Activated CD4-positive, alpha-beta T cell treated with anti-CD3 and anti-CD28 coated beads, Interleukin-2, Interleukin-6, amounts not matched to agents 100 ng/mL and 50 ng/mL, durations not matched to agents 16 hours and 8 hours (primary cell): ENCODE measurements at regions not wholly inside any gene's neighbourhood (a gene's known extent, or its start where the extent isn't known, plus 50 kb on each side); places are given as distances from the start of the nearest gene placed in this dataset.
"Not testable (repeated sequence)": the region's sequence is repeated elsewhere in the genome, so short reads cannot be mapped to it uniquely, and the experiment has no call there.

ENCODE experiments used
- DNase-seq: peaks from one replicate; pipeline ENCODE4 v3.0.0-alpha.2; 2020

DNA sequence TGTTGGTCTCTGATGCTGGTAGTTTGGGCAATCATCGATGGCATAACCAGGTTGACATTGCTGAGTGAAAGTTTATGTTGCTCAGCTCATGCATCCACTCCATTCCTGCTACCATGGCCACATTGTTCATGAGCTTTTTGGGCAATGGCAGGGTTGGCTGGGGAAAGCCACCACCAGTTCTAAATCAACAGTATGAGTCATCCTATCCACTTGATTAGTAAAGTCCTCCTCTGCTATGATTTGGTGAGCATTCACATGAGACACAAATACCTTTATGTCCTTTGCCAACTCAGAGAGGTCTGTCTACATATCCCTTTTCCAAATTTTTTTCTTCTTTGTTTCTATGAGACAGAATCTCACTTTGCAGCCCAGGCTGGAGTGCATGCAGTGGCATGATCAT, 129.7 kb upstream of the FBN2 start:
- no peak for DNase-seq

DNA sequence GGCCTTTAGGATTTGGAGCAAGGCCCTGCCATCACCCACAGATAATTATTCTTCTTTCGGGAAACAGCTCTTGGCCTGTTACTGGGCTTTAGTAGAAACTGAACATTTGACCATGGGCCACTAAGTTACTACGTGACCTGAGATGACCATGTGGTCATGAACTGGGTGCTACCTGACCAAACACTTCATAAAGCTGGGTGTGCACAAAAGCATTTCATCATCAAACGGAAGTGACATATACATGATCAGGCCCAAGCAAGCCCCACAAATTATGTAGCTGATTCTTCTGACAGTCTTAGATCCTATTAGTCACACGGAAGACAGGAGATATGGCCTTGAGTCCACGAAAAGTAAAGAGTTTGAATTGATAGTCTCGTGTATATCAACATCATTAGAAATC, 130.9 kb upstream of the FBN2 start:
- DNase-seq: no peak

GRCh38 chr5:128669803-128670202, 131.8 kb upstream of the FBN2 start:
- peak; percentile 1 for DNase-seq

GRCh38 chr5:128671943-128672342, 133.9 kb upstream of the FBN2 start:
- DNase-seq: no peak

DNA sequence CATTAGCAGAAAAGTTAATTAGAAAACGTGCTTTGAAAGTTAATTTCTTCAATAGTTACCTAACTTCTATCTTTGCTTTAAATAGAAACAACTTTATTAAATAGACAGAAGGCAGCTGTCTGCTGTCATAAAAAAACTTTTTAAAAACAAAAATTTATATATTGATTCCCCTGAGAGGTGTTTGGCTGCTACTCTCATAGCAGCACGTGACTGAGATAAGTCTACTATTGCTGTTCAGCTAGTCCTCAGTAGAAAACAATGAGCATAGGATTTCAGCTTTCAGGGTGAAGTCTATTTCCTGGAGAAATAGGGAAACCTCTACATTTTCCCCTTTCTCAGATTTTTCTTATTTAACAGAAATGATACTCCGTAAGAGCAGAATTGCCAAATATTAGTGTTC, 135.0 kb upstream of the FBN2 start:
- DNase-seq: no peak

- DNase-seq: no peak
Observed at GRCh38 chr5:128673411-128673957, 135.4 kb upstream of the FBN2 start.

DNA sequence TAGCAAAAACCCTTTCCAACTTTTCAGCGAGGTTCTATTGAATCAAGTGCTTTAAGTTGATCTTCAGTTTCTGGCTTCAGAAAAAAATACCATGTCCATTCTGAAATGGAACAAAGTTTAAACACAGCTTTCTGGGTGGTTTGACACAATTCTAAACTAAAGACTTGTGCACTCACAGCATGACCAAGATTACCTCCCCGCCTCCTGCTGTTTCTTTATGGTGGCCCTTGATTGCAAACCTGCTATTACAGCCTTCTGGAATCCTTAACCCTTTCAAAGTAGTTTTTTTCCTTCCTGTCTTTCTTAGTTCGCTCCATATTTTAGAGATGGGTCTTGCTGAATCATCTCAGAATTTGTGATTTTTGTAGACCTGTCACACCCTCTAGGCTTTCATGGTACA, 135.9 kb upstream of the FBN2 start:
- DNase-seq: no peak

GRCh38 chr5:128674837-128675446, 136.9 kb upstream of the FBN2 start:
- DNase-seq: peak; percentile 48

DNA sequence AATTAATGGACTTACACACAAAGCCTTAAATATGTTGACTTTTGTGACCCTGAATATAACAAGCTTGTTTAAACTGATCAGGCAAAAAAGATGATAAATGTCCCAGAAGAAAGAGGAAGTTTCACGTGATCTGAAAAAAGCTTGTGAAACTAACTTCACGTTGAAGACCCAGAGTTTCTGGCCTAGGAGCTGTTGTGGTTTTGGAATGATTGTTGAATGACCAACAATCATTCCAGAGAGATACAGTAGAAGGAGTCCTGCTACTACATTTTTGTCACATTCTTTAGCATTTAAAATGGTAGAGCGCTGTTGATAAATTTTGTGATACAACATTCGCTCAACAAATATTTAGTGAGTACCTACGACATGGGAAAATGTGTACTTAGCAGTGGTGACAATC, 143.1 kb upstream of the FBN2 start:
- no peak for DNase-seq

DNA sequence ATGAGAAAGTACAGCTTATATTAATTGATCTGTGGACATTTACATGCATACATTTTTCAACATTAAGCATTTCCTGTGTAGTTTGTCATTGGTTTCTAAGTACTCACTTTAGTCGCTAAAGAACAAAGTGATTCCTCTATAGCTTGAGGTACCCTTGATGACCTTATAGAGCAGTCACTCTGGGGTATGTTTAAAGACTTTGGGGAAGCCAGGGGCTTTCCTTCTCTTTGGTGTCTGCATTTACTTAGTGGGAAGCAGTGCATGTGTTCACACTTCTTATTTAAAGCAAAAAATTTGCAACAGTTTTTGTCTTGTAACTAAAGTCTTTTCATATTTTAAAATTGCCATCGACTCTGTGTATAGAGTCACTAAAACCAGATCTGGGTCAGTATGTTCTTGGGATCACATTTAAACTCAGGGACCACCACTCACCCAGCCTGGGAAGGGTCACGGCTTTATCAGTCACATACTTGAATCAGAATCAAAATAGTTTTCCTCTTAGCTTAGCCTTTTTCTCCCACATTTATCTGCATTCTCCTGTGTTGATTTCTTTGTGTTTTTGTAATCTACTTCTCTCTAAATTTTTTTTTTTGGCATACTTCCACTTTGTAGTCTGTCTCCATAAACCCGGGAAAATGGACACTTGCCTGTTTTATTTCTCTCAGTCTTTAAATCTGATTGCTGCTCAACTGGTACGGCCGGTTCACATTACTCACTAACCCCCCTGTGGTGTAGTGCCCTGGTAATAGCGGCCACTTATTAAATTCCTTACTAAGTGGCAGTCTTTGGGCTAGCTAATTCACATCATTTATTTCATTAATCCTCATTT, 143.9 kb upstream of the FBN2 start:
- DNase-seq: no peak

- no peak for DNase-seq
Observed at GRCh38 chr5:128682669-128683068, 144.6 kb upstream of the FBN2 start.

DNA sequence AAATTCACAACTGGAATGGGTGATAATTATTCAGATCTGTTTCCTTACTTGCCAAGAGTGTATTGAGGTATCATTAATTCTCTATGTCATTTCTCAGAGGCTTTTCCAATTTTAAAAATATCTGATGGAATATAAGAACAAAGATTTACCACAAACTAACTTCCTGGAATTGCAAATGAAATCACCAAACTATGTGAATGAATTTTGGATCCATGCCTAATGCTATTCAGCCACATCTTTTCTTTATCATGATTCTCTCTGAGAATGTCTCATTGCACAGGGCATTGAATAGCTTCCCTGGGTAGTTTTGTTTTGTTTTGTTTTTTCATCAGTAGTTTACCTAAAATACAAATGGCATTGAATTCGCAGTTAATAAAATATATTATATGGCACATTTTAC, 146.9 kb upstream of the FBN2 start:
- no peak for DNase-seq

DNA sequence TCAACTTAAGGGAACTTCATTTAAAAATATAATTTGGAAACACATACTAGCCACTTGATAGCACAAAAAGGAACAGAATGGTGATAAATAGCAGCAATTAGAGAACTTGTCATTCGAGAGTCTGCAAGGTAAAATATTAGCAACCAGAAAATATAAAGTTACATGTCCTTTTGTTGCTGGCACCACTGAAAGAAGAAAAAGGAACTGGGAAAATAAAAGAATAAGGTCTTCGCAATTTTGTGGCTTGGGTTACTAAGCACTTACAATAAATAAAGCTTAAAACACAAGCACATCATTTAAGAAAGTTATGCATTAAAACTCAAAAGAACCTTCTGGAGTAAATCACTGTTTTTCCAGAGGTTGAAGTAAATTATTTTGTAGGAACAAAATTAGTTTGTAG, 149.9 kb upstream of the FBN2 start:
- no peak for DNase-seq

DNA sequence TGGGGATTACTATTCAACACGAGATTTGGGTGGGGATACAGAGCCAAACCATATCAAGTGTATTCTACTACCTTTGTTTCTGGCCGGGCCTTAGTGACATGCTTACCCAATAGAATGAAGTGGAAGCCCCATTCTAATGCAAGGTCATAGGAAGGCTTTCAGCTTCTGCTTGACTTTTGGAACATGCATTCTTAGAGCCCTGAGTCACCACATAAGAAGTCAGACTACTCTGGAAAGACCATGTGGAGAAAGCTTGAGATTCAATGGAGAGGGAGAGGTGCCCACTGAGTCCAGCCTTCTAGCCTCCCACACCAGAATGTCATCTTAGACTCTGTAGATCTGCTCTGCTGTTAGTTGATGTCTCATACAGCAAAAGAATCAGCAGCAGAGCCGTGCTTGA, 155.7 kb upstream of the FBN2 start:
- DNase-seq: no peak

- DNase-seq: no peak
Observed at GRCh38 chr5:128695791-128696530, 157.9 kb upstream of the FBN2 start.

GRCh38 chr5:128701301-128701700, 163.3 kb upstream of the FBN2 start:
- DNase-seq: no peak

DNA sequence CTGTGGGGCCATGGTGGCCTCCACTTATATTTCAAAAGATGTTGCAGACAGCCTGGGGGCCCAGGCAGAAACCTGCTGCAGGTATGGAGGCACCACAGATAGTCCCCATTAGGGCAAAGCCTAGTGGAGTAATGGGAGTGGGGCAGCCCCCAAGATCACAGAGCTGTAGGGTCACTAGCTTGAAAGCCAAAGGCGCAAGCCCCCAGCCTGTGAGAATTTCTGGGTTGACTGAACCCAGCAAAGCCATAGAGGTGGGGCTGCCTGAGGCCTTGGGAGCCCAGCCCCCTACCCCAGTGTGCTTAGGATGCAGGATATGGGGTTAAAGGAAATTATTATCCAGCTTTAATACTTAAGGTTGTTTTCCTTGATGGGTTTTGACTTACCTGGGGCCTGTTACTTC, 165.3 kb upstream of the FBN2 start:
- DNase-seq: no peak

- DNase-seq: no peak
Observed at GRCh38 chr5:128706269-128706668, 168.2 kb upstream of the FBN2 start.

- no peak for DNase-seq
Observed at GRCh38 chr5:128708841-128709240, 170.8 kb upstream of the FBN2 start.

DNA sequence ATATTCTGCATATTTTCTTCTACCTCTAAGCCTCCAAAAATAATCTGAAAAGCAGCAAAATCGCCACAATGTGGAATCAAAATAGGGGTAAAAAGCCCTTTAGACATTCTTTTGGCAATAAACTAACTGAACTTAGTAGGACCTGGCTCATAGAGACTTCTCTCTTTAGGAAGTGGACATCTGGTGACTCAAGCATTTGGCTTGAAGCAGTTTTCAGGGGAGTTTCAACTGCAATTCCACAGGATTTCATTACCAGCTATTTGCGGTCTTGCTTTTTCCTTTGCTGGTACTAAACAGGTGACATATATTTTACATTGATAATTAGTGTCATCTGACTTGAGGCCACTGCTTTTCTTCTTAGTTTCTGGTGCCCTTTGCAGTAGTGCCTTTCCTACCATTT, 173.2 kb upstream of the FBN2 start:
- no peak for DNase-seq

- no peak for DNase-seq
Observed at GRCh38 chr5:128714551-128714950, 176.5 kb upstream of the FBN2 start.

DNA sequence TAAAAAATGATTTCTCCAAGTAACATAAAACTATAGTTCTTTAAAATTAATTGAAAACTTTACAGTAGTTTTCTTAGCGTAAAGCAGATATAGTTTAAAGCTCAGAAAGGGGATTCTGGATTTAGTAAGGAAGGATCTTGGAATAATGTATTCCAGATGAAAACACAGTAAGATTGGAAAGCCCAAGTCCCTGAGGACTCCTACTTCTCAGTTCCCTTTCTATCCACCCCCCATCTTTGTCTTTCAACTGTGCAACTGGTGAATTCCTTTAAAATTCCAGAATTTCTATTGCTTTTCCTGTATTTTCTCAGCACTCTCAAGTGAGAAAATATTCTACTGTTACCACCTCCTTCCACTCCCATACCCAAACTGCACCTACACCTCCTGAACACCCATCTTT, 184.5 kb upstream of the FBN2 start:
- no peak for DNase-seq

GRCh38 chr5:128730021-128730420, 192.0 kb upstream of the FBN2 start:
- DNase-seq: not testable (repeated sequence)

- not testable (repeated sequence) for DNase-seq
Observed at GRCh38 chr5:128735656-128736055, 197.6 kb upstream of the FBN2 start.
